ENCODE measurements at regions not wholly inside any gene's neighbourhood (a gene's known extent, or its start where the extent isn't known, plus 50 kb on each side); places are given as distances from the start of the nearest gene placed in this dataset.

GRCh38 chr11:127288926-127289325 lies 288.4 kb upstream of the KIRREL3 start:
- no peak for TF ChIP-seq CTCF (IDR thresholded peaks at IDR 0.05)
- no peak for TF ChIP-seq POLR2A (IDR thresholded peaks at IDR 0.05)
- TF ChIP-seq POLR2AphosphoS5 (IDR thresholded peaks at IDR 0.05) = no peak

Data from prostate gland (tissue), 2 donors.